Activated naive CD8-positive, alpha-beta T cell treated with anti-CD3 and anti-CD28 coated beads for 36 hours (primary cell): ENCODE measurements at regions not wholly inside any gene's neighbourhood (a gene's known extent, or its start where the extent isn't known, plus 50 kb on each side); places are given as distances from the start of the nearest gene placed in this dataset.

Experiments used
- DNase-seq: peaks from one replicate; pipeline ENCODE4 v3.0.0; 2021
- H3K27ac Mint-ChIP-seq: one replicate; pipeline ENCODE4 v1.8.0; 2022; ENCODE audit warnings: mild to moderate bottlenecking, moderate library complexity, mixed read lengths
- H3K27me3 Mint-ChIP-seq: one replicate; pipeline ENCODE4 v1.8.0; 2022; ENCODE audit warnings: mild to moderate bottlenecking, mixed read lengths
- H3K36me3 Mint-ChIP-seq: one replicate; pipeline ENCODE4 v1.8.0; 2021; ENCODE audit warnings: mild to moderate bottlenecking, mixed read lengths
- H3K4me1 Mint-ChIP-seq: one replicate; pipeline ENCODE4 v1.8.0; 2021; ENCODE audit warnings: mixed read lengths
- H3K4me3 Mint-ChIP-seq: one replicate; pipeline ENCODE4 v1.8.0; 2022; ENCODE audit warnings: mild to moderate bottlenecking, moderate library complexity, mixed read lengths
- H3K9me3 Mint-ChIP-seq: one replicate; pipeline ENCODE4 v1.8.0; 2022; ENCODE audit warnings: mixed read lengths

- no peak for DNase-seq
- Mint-ChIP-seq H3K9me3 (no peaks in the 10 kb centered on the region), H3K4me3 (no peak overlapping the region), H3K27me3 (no peaks in the 10 kb centered on the region), H3K36me3 (no peaks in the 10 kb centered on the region), H3K4me1 (peaks cover 4% of the 10 kb centered on the region), H3K27ac (no peak overlapping the region)
These were observed 119.3 kb upstream of the GJB6 start for GRCh38 chr13:20351281-20352022.

- Mint-ChIP-seq H3K27me3 (no peaks in the 10 kb centered on the region), H3K36me3 (no peaks in the 10 kb centered on the region), H3K9me3 (no peaks in the 10 kb centered on the region), H3K4me1 (peaks cover 4% of the 10 kb centered on the region), H3K27ac (no peak overlapping the region), H3K4me3 (no peak overlapping the region)
- no peak for DNase-seq
These were observed 118.7 kb upstream of the GJB6 start for GRCh38 chr13:20350819-20351218.

- no peaks in the 10 kb centered on the region for H3K36me3 Mint-ChIP-seq
- H3K4me3 Mint-ChIP-seq = no peak overlapping the region
- no peaks in the 10 kb centered on the region for H3K27me3 Mint-ChIP-seq
- no peak overlapping the region for H3K27ac Mint-ChIP-seq
- no peaks in the 10 kb centered on the region for H3K9me3 Mint-ChIP-seq
- no peak for DNase-seq
- peaks cover 4% of the 10 kb centered on the region for H3K4me1 Mint-ChIP-seq
These were observed 118.3 kb upstream of the GJB6 start for GRCh38 chr13:20350382-20350763.

DNA sequence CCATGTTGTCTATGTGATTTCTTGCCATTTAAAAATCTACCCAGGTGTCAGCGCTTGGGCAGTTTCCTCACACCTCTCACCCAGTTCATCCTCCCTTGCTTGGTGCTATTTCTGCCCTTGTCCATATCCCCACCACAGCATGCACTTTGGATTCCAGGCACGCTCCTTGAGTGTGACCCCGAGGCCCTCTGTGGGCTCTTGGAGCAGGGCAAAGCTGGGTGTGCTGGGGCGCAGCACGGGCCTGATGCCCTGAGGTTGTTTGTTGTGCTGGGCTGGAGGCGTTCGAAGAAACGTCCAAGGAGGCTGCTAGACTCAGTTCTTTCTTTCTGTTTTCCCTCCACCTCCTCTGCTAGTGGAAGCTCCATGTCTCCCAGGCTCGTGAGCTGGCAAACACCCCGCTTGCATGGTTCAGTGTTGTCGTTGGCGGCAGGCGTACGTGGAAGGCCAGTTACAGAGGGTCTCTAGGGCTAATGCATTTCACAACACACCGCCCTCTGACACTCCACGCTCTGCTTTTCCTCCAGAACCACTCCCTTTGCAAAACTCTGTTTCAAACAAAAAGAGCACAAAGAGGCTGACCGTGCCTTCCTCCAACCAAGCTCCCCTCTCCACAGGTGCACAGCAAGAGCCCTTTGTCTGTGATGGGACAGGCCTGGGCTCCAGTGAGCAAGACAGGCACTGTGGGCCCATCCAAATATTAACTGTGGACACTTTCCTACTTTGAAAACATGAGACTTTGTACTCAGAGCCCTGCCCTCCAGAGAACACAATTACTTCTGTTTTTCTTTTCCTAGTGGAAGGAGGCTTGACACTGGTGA, 117.7 kb upstream of the GJB6 start:
- no peaks in the 10 kb centered on the region for H3K27me3 Mint-ChIP-seq
- no peak overlapping the region for H3K27ac Mint-ChIP-seq
- H3K9me3 Mint-ChIP-seq = no peaks in the 10 kb centered on the region
- DNase-seq = no peak
- H3K36me3 Mint-ChIP-seq = no peaks in the 10 kb centered on the region
- H3K4me1 Mint-ChIP-seq = peaks cover 4% of the 10 kb centered on the region
- H3K4me3 Mint-ChIP-seq = no peak overlapping the region

DNA sequence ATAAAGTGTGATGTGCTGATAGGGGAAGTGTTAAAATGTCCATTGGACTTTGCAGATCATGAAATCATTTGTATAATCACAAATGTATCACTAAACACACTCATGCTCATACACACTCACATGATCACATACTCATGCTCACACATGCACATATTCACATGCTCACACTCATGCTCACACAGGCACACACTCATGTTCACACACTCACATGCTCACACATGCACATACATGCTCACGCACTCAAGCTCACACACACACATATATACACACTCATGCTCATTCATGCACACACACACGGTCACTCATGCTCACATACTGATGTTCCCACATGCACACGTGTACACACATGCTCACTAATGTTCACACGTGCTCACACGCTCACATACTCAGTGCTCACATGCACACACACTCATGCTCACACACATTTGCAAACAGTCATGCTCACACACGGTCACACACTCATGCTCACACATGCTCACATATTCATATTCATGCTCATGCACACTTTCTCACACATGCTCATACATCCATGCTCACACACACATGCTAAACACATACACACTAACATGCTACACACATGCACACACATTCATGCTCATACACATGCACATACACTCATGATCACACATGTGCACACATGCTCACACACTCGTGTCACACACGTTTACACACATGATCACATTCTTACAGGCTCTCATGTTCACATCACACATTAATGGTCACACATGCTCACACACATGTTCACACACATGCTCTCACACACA, 116.7 kb upstream of the GJB6 start:
- DNase-seq = no peak
- Mint-ChIP-seq H3K27me3 (no peaks in the 10 kb centered on the region), H3K9me3 (no peaks in the 10 kb centered on the region), H3K27ac (no peak overlapping the region), H3K4me1 (no peaks in the 10 kb centered on the region), H3K4me3 (no peak overlapping the region), H3K36me3 (no peaks in the 10 kb centered on the region)

GRCh38 chr13:20348018-20348417, 115.9 kb upstream of the GJB6 start:
- no peak for DNase-seq
- H3K4me1 Mint-ChIP-seq = no peaks in the 10 kb centered on the region
- no peaks in the 10 kb centered on the region for H3K36me3 Mint-ChIP-seq
- H3K27ac Mint-ChIP-seq = no peak overlapping the region
- no peak overlapping the region for H3K4me3 Mint-ChIP-seq
- no peaks in the 10 kb centered on the region for H3K9me3 Mint-ChIP-seq
- no peaks in the 10 kb centered on the region for H3K27me3 Mint-ChIP-seq

- no peak overlapping the region for H3K4me3 Mint-ChIP-seq
- H3K9me3 Mint-ChIP-seq = no peaks in the 10 kb centered on the region
- DNase-seq = no peak
- H3K36me3 Mint-ChIP-seq = no peaks in the 10 kb centered on the region
- no peaks in the 10 kb centered on the region for H3K27me3 Mint-ChIP-seq
- no peak overlapping the region for H3K27ac Mint-ChIP-seq
- H3K4me1 Mint-ChIP-seq = no peaks in the 10 kb centered on the region
These were observed 112.8 kb upstream of the GJB6 start for GRCh38 chr13:20344836-20345490.

DNA sequence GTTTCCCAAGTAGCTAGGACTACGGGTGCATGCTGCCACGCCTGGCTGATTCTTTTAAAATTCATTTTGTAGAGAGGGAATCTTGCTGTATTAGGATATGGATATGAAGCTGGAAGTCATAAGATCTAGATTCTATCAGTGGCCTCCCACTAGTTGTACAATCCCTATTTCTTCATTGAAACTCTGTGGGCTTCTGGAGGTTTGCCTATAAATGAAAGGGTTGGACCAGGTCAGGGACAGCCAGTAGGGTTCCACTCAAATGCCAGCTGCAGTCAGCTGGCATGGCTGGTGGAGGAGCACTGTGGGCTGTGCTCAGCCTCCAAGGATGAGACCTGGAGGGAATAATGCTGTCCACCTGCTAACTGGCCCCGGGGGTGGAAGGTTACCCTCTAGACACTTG, 110.2 kb upstream of the GJB6 start:
- H3K36me3 Mint-ChIP-seq = no peaks in the 10 kb centered on the region
- no peaks in the 10 kb centered on the region for H3K9me3 Mint-ChIP-seq
- H3K27ac Mint-ChIP-seq = no peak overlapping the region
- no peaks in the 10 kb centered on the region for H3K27me3 Mint-ChIP-seq
- H3K4me3 Mint-ChIP-seq = no peak overlapping the region
- H3K4me1 Mint-ChIP-seq = peaks cover 2% of the 10 kb centered on the region
- no peak for DNase-seq

GRCh38 chr13:20340759-20341171, 108.6 kb upstream of the GJB6 start:
- no peaks in the 10 kb centered on the region for H3K27me3 Mint-ChIP-seq
- no peaks in the 10 kb centered on the region for H3K9me3 Mint-ChIP-seq
- H3K27ac Mint-ChIP-seq = no peak overlapping the region
- no peaks in the 10 kb centered on the region for H3K36me3 Mint-ChIP-seq
- no peak overlapping the region for H3K4me3 Mint-ChIP-seq
- no peak for DNase-seq
- peaks cover 2% of the 10 kb centered on the region for H3K4me1 Mint-ChIP-seq

DNA sequence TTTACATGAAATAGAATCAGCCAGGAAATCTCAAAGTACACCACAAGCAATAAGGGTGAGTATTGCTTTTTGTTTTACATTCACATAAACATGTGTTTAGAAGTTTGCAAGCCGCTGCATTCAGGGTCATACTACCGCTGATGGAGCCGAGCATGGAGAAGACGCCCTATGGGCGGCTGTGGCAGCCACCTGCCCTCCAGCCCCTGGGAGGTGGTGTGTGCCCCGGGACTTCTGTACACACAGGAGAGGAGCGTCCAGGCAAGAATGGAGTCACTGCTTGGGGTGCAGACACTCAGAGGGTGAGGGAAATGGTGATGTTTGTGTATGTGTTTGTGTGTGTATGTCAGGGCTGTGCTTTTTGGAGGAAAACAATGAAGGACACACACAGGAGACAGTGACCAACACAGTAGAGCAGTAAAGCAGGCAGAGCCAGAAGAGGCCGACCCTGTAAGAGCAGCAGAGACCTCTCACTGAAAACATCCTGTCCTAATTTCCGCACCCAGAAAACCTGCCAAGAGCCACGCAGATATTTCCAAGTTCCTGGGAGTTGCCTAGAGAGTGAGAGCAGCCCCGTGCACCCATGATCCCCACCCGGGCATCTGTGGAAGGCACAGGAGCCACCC, 108.1 kb upstream of the GJB6 start:
- peaks cover 2% of the 10 kb centered on the region for H3K4me1 Mint-ChIP-seq
- H3K9me3 Mint-ChIP-seq = no peaks in the 10 kb centered on the region
- H3K27ac Mint-ChIP-seq = no peak overlapping the region
- H3K4me3 Mint-ChIP-seq = no peak overlapping the region
- DNase-seq = no peak
- H3K36me3 Mint-ChIP-seq = no peaks in the 10 kb centered on the region
- H3K27me3 Mint-ChIP-seq = no peaks in the 10 kb centered on the region

DNA sequence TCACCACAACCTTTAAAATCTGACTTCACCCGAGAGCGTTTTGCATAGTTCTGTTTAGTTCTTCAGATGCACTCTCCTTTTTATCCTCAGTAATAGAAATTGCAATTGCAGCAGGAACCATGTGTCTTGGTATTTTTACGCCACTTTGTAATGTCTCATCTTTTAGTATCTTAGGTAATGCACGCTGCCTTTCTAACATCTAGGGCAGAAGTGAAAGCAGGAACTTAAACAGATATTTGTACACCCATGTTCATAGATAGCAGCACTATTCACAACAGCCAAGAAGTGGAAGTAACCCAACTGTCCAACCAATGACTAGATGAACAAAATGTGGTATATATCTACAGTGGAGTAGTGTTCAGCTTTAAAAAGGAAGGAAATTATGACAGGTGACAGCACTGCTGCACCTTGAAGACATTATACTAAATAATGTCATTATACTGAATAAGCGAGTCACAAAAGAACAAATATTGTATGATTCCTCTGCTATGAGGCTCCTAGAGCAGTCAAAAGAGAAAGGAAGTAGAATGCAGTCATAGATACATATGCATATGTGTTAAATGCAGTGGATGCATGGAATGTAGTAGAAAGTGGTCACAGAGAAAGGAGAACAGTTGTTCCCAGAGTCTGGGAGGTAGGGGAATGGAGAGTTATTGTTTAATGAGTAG, 105.9 kb upstream of the GJB6 start:
- H3K4me3 Mint-ChIP-seq = no peak overlapping the region
- DNase-seq = no peak
- no peaks in the 10 kb centered on the region for H3K27me3 Mint-ChIP-seq
- H3K27ac Mint-ChIP-seq = no peak overlapping the region
- peaks cover 2% of the 10 kb centered on the region for H3K4me1 Mint-ChIP-seq
- no peaks in the 10 kb centered on the region for H3K9me3 Mint-ChIP-seq
- H3K36me3 Mint-ChIP-seq = no peaks in the 10 kb centered on the region

DNA sequence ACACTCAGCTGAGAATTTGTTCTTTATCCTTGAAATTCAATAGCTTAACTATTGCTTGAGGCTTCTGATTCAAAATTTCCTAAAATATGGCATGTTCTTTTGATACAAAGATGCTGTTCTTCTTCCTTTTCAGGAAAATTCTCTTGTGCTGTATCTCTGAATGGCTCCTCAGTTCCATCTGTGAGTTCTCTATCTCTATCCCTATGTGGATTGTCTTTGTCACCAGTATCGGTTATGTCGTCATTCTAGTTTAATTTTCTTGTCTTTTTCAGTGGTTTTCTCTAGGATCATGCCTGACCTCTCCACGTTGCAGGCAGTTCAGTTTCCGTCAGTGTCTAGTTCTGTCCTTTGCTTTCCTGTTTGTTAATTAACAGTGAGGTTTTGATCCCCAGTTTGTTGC, 104.6 kb upstream of the GJB6 start:
- Mint-ChIP-seq H3K9me3 (no peaks in the 10 kb centered on the region), H3K27ac (no peak overlapping the region), H3K36me3 (no peaks in the 10 kb centered on the region), H3K4me3 (no peak overlapping the region), H3K4me1 (peaks cover 2% of the 10 kb centered on the region), H3K27me3 (no peaks in the 10 kb centered on the region)
- no peak for DNase-seq

- Mint-ChIP-seq H3K36me3 (no peaks in the 10 kb centered on the region), H3K27ac (no peak overlapping the region), H3K4me3 (no peak overlapping the region), H3K27me3 (no peaks in the 10 kb centered on the region), H3K4me1 (peaks cover 2% of the 10 kb centered on the region), H3K9me3 (no peaks in the 10 kb centered on the region)
- DNase-seq = no peak
These were observed 102.2 kb upstream of the GJB6 start for GRCh38 chr13:20334309-20334708.

DNA sequence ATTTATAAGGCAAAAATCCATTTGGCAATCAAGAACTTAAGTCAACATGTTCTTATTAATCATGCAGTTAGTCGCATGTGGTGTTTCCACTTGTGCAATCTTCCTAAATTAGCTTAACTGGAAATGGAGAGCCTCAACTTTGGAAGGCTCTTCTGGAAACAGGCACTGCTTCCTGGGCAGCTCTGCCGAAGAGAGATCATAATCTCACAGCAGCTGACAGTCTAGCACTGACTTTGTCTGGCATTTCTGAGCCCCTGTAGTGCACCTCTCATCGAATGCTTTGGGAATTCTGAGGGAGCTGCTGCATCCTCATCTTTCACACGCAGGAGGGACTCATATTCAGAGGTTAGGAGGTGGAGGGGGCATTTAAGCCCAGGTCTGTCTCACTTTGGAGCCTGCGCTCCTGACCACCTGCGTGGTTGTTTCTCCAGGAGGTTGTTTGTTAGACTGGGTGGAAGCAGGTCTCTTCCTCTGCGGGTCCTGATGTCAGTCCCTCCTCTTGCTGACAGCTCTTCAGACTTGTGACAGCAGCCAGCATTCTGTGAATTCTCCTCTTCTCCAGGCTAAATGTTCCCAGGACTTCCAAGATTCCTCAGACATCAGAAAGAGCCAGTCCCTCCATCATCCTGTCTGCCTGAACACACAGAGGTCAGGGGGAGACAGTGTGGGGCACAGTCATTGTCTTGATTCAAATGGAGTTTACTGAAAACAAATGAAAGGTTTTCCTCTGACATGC, 100.4 kb upstream of the GJB6 start:
- no peak for DNase-seq
- Mint-ChIP-seq H3K9me3 (peaks cover 5% of the 10 kb centered on the region), H3K4me3 (no peak overlapping the region), H3K27me3 (no peaks in the 10 kb centered on the region), H3K36me3 (peaks cover under 1% of the 10 kb centered on the region), H3K27ac (no peak overlapping the region), H3K4me1 (no peaks in the 10 kb centered on the region)
